GM19238 (cell line): ENCODE measurements at regions not wholly inside any gene's neighbourhood (a gene's known extent, or its start where the extent isn't known, plus 50 kb on each side); places are given as distances from the start of the nearest gene placed in this dataset.

ENCODE experiments used
- DNase-seq: peaks from one replicate; pipeline ENCODE4 v3.0.0; 2011; ENCODE audit warnings: low spot score; ENCODE audit not compliant: insufficient read length

DNA sequence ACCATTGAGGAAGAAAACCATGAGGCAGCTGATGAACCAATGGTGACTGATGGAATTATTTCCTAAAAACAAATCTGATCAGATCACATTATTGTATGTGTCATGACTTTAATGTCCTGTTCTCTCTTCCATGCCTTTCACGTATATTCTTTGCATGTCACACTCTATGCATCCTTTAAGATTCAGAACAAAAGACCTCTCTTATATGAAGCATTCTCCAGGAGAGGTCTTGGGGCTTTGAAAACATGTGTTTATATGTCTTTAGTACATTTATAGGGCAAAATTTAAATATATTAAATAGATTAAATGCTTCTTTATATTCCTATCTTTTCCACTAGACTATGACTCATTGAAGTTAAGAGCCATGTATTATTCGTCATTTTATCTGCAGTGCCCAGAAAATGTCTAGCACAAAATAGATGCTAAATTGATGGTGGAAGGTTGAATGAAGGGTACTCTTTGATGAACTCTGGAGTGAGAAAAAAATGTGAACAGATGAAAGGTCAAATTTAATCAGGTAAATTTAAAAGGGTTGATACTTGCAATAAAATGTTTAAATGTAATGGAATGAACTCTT is 196.3 kb downstream of the PSAT1 start:
- no peak for DNase-seq

DNA sequence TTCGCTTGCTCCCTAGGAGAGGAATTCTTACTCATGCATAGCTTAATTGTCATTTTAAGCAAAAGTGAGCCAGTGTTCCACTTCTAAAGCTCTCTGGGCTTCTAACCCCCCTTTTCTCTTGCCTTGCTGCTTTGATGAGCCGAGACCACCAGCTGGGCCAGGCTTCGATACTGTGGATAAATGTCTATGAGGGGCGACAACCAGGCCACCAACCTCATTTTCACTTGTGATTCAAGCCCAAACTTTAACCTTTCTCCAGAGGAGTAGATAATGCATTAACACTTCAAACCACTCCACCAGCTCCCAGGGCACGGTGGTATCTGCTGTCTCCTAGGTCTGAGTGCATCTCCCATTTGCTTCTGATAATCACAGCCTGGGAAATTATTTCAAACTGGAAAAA is 205.6 kb downstream of the PSAT1 start:
- no peak for DNase-seq

DNA sequence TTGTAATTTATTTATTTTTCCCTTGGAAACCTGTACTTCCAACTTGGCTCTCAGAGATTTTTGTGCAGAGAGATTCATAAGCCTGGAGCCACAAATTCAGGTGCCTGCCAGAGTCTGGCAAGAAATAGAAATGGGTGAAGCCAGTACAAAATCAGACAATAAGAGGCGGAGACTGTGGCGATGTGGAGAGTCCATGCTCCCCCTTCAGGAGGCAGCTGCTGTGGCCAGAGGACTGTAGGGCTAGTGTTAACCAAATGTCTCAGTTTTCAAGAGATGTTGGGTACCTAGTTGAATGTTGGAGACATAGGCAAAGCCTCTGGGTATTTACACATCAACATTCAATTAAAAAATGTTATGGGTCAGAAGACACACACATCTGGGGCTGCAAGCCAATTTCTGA is 208.6 kb downstream of the PSAT1 start:
- DNase-seq, result no peak

DNA sequence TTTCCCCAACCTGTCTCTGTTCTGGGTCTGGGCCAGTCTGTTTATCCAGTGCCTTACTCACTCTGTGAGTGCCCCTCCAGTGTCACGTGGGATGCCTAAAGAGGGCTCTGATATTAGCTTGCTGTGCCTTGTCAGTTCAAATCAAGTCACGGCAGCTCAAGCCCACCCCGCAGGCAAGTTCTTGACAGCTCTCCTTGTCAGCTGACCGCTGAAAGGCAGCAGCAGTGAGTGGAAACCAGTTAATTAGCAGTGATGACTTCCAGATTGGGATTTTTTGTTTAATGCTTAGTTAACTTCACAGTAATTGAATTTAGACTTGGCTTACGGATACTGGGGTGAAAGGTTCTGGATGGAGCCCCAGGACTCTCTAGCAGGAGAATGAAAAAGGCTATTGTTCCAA is 210.1 kb downstream of the PSAT1 start:
- no peak for DNase-seq

DNA sequence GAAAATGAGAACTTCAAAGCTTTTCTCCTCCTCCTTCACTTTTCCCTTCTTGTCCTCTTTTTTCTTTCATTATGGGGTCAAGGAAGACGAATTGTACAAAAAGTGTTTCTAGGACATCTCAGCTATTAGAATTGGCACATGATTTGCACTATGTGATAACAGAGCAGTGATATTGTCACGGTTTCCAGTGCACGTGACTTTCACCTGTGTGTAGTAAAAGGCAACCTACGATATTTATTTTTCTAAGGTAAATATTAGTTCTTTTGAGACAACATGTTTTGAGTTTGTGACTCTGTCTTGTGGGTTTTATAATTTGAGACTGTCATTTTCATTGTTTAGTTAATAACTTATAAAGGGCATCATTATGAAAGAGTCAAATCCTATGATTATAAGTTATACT is 213.1 kb downstream of the PSAT1 start:
- no peak for DNase-seq

DNA sequence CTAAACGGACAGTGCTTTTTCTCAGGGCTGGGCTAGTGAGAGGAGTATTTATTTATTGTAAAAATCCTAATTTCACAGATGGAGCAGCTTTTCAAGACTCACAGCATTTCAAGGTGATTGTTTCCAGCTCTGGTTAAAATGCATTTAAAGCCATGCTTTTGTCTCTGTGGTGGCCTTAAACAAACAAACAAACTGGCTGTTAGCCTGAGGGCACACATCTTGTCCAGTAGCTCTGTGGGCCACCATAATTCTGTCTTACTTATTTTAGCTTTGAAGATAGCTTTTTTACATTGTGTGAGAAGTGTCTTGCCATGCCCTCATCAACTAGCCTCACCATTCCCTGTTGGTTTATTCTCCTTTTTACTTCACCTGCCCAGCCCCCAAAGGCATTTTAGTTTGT is 218.2 kb downstream of the PSAT1 start:
- DNase-seq, result no peak

DNA sequence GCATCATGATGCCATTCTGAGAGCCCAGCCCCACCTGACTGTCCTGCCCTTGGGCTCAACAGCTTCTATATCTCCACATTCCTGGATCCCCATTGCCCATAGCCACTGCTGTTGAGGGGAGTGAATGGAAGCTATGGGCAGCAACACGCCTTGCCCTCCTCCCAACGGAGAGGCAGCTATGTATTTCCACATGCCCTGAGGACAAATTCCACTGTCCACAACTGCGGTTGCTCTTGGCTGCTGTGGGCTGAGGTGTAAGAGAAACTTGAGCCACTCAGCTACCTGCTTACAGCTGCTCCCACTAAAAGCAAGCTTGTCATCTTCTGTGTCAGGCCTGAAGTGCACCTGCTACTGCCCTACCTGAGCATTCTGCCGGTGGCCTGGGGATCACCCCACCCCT is 222.9 kb downstream of the PSAT1 start:
- no peak for DNase-seq

DNA sequence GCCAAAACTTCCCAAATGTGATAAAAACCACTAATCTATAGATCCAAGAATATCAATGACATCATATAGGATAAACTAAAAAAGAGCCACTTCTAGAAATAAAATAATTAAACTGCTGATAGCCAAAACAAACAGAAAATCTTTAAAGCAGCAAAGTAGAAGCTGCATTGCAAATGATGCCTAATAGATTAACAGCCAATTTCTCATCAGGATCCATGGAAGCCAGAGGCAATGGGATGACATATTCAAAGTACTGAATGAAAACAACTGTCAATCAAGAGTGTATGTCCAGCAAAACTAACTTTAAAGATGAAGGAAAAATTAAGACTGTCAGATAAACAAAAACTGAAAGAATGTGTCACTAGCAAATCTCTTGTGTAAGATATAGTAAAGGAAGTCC is 224.8 kb downstream of the PSAT1 start:
- DNase-seq, result no peak

DNA sequence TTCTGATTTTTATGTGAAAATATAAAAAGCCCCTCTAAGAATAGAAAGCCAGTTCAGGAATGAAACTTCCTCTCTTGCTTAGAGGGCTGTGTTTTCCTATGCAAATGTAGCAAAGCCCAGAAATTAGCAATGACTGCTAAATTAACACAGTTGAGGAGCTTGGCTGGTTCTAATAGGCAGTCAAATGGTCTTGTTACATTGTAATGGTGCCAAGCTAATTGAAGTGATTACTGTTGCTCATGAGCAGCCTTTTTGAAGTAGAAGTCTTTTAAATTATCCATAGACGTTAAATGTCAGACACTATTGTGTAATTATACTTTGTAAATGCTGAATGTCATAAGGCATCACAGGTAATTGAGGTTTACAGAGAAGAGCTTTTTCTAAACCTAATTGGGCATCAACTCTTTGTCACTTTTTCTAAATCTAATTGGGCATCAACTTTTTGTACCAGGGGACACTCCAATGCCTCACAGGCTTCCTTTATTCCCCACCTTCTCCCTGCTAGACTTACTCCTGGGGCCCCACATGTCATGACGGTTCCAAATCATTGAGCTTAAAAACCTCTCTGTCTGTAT is 229.1 kb downstream of the PSAT1 start:
- DNase-seq, result no peak

DNA sequence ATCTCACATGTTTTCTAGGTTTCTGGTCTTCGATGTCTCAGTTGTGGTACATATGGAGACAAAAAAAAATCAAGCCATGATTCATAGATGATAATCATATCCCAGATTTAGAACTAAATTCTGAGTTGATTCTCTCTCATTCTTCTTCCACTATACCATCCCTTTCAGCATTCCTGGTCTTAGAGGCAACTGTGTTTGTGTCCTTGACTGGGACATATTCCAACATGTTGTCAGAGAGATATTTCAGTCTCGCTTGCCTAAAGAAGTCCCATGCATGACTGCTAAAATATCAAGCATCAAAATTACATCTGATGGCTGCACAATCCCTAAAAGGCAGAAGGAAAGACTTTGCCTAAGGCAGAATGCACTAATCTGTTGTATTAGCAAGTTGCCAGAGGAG is 236.6 kb downstream of the PSAT1 start:
- no peak for DNase-seq

DNA sequence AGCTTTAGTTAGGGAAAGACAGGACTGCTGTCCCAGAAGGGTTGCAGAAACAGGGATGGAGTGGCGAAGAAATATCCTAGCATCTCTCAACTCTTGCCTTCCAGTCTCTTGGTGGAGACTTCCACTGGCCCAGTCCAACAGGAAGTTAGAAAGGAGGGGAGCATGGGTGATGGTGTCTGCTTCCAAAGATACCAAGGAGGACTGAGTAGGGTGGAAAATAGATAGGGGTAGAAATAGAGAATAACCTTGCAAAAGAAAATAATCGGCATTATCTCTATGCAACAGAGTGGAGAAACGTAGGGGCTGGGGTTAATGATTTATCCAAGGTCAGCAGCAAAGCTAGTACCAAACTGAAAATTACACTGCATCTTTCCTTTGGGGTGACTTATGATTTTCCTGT is 242.3 kb downstream of the PSAT1 start:
- DNase-seq, result no peak

DNA sequence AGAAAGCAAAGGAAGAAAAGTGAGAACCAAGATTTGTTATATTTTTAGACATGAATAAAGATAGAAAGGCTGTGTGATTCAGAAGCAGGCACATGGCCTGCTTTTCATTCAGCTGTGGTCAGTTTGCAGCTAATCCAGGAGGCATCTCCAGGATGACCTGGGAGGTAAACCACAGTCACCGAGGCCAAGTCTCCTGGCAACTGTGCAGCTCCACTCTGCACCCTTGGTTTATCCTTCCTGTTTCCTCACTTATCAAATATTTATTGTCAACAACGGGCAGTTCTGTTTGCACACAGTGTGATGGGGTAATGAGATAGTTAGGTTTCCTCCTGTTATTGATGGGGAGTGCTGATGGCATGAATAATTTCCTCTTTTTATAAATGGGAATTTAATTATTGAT is 243.0 kb downstream of the PSAT1 start:
- no peak for DNase-seq

DNA sequence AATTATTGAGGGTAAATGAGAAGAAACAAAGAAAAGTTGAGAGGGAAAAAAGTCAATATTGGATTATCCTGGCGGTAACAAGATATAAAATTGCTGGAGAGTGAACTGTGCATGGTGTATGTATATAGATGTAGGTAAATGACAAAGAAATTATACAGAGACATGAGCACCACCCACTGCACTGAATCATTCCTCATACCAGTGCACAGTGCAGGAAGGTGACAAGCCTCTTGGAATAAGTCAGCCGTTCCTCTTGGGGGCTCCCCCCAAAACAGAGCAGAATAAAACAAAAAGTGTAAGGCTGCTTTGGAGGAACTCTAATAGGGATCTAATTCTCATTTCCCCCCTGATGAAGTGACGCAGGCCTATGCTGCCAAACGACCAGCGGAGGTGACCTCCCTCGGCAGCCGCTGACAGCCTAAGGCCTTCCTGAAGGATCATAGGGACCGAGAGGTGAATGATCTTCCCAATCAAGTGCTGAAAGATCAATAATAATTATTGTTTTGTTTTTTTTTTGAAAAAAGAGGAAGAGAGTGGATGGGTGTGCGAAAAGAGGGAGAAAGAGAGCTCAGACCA is 245.0 kb downstream of the PSAT1 start:
- DNase-seq, result no peak

DNA sequence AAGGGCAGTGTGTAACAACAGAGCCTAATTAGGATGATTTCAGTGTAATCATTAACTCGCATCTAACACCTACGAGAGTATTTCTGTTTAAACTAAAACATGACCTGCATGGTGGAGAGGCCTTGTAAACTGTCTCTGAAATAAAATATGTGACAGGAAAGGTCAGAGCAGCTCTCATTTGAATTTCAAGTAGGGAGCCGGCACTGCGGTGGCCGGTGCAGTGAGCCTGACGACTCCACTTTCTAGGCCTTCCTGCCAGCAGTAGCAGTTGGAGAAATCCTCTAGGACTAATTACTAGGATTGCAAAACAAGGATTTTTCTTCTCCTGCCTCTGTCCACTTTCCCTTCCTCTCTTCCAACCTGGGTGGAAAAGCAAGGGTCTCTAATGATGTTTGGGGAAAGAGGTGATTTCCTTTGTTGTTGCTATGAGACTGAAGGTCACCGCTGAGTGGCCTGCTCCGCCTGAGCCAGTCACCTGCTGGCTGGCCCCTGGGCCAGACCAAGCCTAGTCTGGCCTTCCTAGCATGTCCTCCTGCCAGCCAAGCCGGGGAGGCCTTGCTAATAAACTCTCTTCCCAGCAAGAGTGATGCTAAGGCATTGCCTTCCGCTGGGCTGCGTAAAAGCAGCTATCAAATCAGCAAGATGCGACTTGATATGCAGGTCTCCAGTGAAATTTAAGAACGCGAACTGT is 245.7 kb downstream of the PSAT1 start:
- DNase-seq, result no peak

DNA sequence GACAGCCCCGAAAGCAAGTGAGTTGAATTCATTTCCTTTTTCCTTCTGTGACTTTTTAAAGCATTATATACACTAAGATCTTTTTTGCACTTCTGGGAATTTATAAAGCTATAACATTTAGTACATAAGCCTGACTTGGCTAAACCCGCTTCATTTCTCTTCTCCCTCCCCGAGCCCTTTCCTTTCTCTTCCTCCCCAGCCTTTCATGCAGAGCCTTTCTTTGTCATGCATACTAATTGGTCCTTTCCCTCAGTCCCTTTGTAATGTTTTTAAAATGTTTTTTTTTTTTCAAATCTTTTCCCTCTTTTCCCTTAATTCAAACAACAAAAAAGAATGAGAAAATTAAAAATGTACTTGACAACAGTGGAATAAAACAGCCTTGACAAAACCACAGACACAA is 246.4 kb downstream of the PSAT1 start:
- no peak for DNase-seq

DNA sequence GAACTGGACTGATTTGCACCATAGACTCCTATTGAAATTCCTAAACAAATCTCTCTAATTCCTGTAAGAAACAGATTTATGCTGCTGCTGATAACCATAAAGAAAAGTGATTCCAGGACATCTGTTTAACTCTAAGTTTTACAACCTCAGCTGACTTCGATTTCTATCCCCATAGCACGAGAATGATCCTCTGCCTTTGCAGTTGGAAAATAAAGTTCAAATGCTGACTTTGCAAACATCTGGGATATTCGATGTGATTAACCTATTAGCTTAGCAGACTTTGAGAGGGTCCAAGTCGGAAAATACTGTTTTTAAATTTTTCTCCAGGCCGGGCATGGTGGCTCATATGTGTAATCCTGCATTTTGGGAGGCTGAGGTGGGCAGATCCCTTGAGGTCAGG is 247.3 kb downstream of the PSAT1 start:
- no peak for DNase-seq

DNA sequence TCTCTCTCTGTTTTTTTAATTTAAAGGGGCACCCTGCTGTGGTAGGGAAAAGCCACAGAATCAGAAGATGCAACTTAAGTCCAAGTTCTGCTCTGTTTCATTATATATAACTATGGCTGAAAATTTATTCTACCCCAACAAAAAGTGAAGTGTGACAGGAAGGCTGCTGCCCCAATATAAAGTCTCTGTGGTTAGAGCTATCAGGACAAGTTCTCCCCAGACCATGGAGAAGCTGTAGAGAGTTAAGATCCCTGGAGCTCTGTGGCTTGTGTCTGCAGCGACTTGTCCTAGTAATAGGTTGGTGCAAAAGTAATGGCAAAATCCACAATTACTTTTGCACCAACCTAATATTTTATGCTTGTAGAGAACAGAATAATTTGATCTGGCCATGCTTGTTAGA is 250.9 kb downstream of the PSAT1 start:
- no peak for DNase-seq

DNA sequence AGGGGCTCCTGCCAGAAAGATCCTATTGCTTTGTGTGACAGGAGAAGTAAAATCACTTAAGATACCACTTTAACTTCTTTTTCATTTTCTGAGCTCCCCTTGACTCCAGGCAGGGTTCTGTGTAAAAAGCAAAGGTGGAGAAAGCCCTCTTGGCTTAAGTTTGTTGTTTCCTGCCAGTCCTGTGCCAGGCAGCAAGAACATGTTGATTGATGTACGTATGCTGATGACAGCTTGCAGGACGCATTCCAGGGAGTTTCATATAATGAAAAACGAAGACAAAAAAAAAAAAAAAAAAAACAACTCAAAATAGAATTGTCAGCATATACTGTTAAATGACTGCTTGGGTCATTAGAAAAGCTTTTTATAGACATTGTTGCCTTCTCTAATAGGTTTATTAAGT is 251.7 kb downstream of the PSAT1 start:
- no peak for DNase-seq

DNA sequence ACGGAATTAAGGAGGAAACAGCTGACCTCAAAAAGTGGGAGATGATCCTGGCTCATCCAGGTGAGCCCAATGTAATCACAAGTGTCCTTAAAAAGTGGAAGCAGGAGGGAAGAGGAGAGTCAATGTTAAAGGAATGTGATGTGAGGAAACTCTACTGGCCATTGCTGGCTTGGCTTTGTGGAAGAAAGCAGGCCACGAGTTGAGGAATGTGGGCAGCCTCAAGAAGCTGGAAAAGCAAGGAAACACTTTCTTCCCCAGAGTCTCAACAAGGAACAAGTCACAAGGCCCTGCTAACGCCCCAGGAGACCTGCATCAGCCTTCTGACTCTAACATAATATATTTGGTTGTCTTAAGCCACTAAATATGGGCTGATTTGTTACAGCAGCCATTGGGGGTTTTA is 252.8 kb downstream of the PSAT1 start:
- DNase-seq, result no peak

DNA sequence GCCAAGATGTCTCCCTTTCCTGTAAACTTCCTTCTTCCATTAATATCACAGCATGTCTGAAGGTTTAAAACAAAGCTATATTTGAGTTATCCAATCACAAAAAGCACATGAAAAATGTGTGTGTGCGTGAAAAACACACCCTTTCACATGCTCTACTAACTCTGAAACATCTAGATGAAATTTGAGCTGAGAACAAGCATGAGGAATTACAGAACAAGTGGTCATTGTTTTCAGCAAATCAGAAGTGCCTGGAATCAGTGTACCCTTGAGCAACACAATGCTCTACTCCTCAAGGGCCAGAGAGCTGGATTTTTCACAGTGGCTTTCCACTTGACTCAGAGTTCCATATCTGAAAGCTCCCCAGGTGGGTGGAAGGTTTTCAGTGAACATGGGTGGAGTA is 255.9 kb downstream of the PSAT1 start:
- DNase-seq, result no peak

DNA sequence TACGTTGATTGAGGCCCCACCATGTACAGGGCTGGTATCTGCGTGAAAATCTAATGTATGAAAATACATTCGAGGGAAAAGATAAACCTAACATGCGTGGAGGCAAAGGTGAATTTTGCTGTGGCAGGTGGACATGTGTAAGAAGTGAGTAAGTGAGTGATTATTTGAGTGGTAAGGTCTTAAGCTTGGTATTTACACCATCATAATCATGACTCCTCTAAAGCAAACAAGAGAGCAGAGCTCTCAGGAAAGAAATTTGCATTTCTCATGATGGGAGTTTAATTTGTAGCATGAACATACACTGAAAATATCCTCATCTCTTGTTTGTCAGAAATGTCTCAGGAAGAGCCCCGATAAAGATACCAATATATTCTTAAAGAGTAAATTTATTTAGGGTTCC is 260.6 kb downstream of the PSAT1 start:
- DNase-seq, result no peak

DNA sequence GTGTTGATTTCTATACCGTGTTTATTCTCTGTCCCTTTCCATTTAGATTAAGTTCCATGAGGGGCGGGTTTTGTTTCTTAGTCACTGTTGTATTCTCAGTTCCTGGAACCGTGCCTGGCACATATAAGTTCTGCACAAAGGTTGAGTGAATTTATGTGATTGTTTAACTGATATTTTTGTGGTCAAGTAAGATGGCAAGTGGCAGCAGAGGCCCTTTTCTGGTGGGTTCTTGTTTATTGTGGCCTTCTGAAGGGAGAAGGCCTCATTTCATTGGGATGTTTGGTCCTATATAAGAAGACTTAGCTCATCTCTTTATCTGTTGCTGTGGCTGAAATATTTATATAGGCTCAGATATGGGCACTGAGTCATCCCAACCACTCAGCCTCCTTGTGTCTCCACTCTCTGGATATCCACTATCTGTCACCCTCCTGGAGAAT is 262.5 kb downstream of the PSAT1 start:
- DNase-seq, result no peak

DNA sequence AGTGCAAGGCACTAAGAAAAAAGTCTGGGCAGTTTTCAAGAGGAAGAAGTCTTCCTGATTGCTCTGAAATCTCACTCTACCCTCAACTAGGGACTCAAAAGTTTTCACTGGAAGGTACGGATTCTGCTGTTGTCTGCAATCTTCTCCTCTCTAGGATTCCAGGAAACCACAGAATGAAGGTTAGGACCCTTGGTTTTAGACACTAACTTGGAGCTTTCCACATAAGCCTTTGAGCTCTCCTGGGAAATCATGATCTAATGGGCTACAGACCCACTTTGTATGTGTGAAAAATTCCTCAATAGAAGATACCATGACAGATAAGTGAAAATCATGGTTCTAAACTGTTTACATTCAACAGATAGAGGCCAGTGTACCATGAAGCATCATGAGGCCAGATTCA is 265.1 kb downstream of the PSAT1 start:
- no peak for DNase-seq
